Mesothelial cell of epicardium (in vitro differentiated cells): ENCODE measurements at regions not wholly inside any gene's neighbourhood (a gene's known extent, or its start where the extent isn't known, plus 50 kb on each side); places are given as distances from the start of the nearest gene placed in this dataset.
A peak's percentile ranks its signal among the peaks of the same experiment; 100 is the strongest.

Experiments
- DNase-seq, 2 experiments: peaks; one replicate each; pipeline ENCODE4 v3.0.0; 2021; ENCODE audit warnings: low spot score in 2 of 2; ENCODE audit not compliant: unreplicated experiment in 2 of 2
- H3K27ac Mint-ChIP-seq: 2 replicates; pipeline ENCODE4 v1.8.0; 2021; ENCODE audit warnings: mixed read lengths
- H3K27me3 Mint-ChIP-seq: 2 replicates; pipeline ENCODE4 v1.8.0; 2021; ENCODE audit warnings: low read depth, mixed read lengths
- H3K36me3 Mint-ChIP-seq: 2 replicates; pipeline ENCODE4 v1.8.0; 2021; ENCODE audit warnings: mixed read lengths
- H3K4me1 Mint-ChIP-seq: 2 replicates; pipeline ENCODE4 v1.8.0; 2021; ENCODE audit warnings: mixed read lengths
- H3K4me3 Mint-ChIP-seq: 2 replicates; pipeline ENCODE4 v1.8.0; 2021; ENCODE audit warnings: mild to moderate bottlenecking, moderate library complexity, mixed read lengths
- H3K9me3 Mint-ChIP-seq: 2 replicates; pipeline ENCODE4 v1.8.0; 2021; ENCODE audit warnings: mixed read lengths
- TF ChIP-seq, protein P1 (sequence below): fragments of 200-600 bp; sonication (generic); IDR thresholded peaks from one replicate; pipeline ENCODE4 v1.5.0; 2021; ENCODE audit warnings: antibody characterized with exemption; ENCODE audit not compliant: unreplicated experiment

DNA sequence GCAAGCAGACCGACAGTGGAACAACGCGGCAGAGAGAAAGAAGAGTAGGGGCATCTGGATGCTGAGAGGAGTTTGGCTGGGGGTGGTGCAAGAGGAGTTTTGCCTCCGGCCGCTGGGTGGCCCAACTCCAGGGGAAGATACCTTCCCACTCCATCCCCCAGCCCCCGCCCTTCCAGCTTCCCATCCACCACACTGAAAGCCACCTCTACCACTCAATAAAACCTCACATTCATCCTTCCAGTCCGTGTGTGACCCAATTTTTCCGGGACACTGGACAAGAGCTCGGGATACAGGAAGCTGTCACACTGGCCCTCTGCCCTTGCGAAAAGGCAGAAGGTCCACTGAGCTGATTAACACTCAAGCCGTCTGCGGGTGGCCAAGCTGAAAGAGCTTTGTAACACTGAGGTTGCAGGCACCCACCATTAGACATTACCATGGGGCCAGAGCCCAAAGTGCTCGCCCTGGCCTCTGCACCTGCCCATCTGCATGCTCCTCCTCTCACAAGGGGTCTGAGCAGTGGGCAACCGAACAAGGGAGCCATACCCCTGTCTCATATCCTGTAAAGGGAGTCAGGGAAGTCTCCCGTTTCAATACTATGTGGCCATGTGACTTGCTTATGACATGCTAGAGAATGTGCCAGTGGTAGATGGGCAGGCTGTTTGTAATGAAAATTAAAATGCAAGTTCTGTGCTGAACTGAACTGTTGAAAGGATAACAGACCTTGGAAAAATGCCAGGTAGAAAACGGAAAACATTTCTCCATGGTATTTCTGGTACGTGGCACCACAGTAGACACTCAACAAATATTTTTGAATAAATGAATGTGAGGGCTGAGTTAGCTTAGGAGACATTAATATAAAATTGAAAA, 205.1 kb upstream of the STARD13 start:
- Mint-ChIP-seq H3K4me3 (no peak overlapping the region), H3K27ac (no peak overlapping the region), H3K4me1 (peaks cover 8% of the 10 kb centered on the region), H3K27me3 (no peaks in the 10 kb centered on the region), H3K36me3 (no peaks in the 10 kb centered on the region), H3K9me3 (no peaks in the 10 kb centered on the region)
- DNase-seq: no peak
- TF ChIP-seq, protein P1, sequence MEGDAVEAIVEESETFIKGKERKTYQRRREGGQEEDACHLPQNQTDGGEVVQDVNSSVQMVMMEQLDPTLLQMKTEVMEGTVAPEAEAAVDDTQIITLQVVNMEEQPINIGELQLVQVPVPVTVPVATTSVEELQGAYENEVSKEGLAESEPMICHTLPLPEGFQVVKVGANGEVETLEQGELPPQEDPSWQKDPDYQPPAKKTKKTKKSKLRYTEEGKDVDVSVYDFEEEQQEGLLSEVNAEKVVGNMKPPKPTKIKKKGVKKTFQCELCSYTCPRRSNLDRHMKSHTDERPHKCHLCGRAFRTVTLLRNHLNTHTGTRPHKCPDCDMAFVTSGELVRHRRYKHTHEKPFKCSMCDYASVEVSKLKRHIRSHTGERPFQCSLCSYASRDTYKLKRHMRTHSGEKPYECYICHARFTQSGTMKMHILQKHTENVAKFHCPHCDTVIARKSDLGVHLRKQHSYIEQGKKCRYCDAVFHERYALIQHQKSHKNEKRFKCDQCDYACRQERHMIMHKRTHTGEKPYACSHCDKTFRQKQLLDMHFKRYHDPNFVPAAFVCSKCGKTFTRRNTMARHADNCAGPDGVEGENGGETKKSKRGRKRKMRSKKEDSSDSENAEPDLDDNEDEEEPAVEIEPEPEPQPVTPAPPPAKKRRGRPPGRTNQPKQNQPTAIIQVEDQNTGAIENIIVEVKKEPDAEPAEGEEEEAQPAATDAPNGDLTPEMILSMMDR: no peak

DNA sequence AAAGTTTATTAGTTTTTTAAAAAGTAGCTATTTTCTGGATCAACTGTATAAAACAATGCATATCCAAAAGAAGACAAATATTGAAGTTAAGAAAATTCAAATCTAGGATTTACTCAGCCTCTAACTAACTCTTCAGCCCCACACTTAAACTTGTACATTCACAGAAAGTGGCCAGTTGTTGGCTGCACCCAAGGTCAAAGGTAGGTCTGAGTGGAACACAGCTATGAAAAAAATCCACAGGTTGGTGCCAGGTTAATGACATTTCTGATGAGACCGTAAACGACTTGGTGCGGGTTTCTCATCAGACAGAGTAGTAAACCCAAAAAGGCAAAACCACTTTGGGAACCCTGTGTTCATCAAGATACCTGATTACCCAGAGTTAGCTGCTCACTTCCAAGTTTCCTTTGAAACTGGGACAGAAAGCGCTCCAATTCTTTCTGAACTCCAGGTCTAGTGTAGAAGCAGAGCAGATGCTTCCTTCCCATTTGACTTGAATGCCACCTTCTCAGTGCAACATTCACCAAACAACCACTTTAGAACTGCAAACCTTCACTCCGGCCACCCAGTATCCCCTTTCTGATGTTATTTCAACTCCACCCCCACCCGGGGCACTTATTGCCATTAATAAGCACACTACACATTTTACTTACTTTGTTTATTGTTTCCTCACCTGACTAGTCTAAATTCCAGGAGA, 208.3 kb upstream of the STARD13 start:
- Mint-ChIP-seq H3K36me3 (no peaks in the 10 kb centered on the region), H3K27me3 (no peaks in the 10 kb centered on the region), H3K4me3 (no peak overlapping the region), H3K9me3 (no peaks in the 10 kb centered on the region), H3K27ac (no peak overlapping the region), H3K4me1 (peaks cover 8% of the 10 kb centered on the region)
- TF ChIP-seq, protein P1: no peak
- no peak for DNase-seq

DNA sequence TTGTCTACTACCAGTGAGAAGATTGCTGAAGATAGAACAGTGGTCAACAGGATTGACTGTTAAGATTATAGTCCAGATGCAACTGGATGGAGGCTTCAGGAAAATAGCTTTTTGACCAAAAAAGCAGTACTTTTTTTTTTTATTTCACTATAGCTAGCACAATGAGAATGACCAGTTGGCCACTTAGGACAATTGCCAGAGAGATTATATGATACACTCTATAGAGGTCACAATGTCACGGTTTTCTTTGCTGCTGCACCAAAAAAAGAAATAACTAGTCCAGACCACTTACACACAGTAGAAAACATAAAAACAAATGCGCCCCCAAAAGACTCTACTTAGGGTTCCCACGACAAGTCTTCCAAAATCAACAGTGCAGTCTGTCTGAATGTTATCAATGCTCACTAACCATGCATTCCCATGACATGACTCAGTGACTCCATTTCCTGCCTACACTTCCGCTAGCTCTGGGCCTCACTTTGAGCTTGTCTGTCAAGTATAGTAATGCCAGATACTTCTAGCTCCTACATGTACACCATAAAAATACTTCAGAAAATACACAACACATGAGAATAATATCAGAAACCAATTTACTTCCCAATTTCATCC, 209.1 kb upstream of the STARD13 start:
- no peaks in the 10 kb centered on the region for H3K36me3 Mint-ChIP-seq
- no peak overlapping the region for H3K4me3 Mint-ChIP-seq
- no peaks in the 10 kb centered on the region for H3K9me3 Mint-ChIP-seq
- H3K27ac Mint-ChIP-seq: peak overlapping the region; percentile 28
- TF ChIP-seq, protein P1: no peak
- no peaks in the 10 kb centered on the region for H3K27me3 Mint-ChIP-seq
- H3K4me1 Mint-ChIP-seq: peaks cover 8% of the 10 kb centered on the region
- no peak for DNase-seq

DNA sequence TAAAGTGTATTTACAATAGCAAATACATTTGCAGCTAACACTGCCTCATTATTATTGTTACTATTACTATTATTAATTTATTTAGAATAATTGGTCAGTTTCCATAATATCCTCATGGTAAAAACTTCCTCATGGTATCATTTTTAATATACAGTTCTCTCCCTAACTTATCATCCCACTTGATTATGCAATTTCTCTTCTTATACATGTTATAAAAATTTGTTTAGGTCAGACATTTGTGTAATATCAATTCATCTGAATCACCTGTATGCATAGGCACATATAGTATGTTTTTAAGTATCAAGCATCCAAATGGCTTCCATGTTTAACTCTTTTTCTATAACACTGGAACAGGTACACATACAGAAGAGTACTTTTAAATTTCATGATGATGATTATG, 210.8 kb upstream of the STARD13 start:
- Mint-ChIP-seq H3K27ac (no peak overlapping the region), H3K36me3 (no peaks in the 10 kb centered on the region)

DNA sequence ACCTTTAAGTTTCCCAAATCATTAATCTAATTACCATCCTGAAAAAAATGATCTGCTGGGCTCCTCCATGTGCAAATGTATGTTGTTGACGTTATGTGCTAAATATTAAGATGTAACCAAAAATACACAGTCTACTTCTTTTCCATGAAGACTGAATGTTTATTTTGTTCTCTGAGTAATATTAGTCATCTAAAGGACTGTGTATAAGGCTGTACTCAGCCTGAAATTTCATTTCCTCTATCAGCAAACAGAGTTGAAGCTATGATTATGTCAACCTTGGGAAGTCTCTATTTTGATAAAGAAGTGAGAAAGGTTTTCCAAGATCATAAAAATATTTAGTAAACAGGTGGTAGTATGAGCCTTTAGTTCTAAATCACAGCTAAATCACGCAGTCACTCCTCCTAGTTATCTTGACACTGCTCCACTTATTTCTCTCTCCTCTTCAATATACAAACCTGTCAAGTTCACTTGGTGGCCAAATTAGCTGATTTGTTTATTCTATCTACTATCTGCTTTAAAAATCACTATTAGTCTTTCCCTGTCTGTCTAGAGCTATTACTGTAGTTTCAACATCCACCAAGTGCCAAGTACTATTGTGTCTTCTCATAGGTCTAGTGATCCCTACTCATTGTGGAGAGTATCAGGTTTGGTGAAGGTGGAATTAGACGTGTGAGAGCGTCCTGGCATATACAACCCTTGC, 211.7 kb upstream of the STARD13 start:
- Mint-ChIP-seq H3K9me3 (peaks cover 9% of the 10 kb centered on the region), H3K4me1 (peaks cover 8% of the 10 kb centered on the region), H3K27me3 (no peaks in the 10 kb centered on the region), H3K36me3 (no peaks in the 10 kb centered on the region), H3K27ac (no peak overlapping the region), H3K4me3 (no peak overlapping the region)
- TF ChIP-seq, protein P1: no peak
- no peak for DNase-seq

More for the DNA sequence above, 210.8 kb upstream of the STARD13 start:
- Mint-ChIP-seq H3K4me1 (peaks cover 8% of the 10 kb centered on the region), H3K27me3 (no peaks in the 10 kb centered on the region), H3K9me3 (peaks cover 1% of the 10 kb centered on the region), H3K4me3 (no peak overlapping the region)
- TF ChIP-seq, protein P1: no peak
- DNase-seq: no peak
